ENCODE measurements at regions not wholly inside any gene's neighbourhood (a gene's known extent, or its start where the extent isn't known, plus 50 kb on each side); places are given as distances from the start of the nearest gene placed in this dataset.

DNA sequence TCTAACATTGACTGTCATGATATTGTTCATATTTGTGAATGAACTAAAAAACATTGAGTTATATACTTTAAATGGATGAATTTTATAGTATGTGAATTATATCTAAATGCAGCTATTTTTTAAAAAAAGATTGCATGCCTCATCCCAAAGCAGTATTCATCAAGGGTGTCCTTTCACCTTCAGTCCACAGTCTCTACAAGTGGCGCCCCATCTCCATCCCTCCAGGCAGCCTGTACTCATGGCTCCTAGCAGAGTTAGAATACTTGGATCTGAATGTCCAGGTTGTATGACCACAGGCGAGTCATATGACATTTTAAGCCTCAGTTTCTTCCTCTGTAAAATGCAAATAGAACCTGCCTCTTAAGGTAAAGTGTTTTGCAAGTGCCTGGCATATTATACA lies 69.8 kb downstream of the TMEM100 start:
- H2BK20ac ChIP-seq (ENCODE audit: low read length): no peak overlapping the region
- H2AFZ ChIP-seq (ENCODE audit: low read length): no peak overlapping the region
- no peak overlapping the region for H3K14ac ChIP-seq (ENCODE audit: insufficient read length)
- H2BK15ac ChIP-seq (ENCODE audit: low read length): no peak overlapping the region
- H4K91ac ChIP-seq (replicated peaks; ENCODE audit: insufficient read length, low read length): no peak overlapping the region
- TF ChIP-seq SIRT6 (IDR thresholded peaks at IDR 0.05; ENCODE audit: low read length) (no peak), RAD21 (IDR thresholded peaks at IDR 0.05 in 1 of 2, conservative IDR thresholded peaks at IDR 0.05 in 1 of 2; ENCODE audit: low read depth in 2 of 2, low read length in 2 of 2) (peak in 1 of 2 experiments; percentile 26; a peak in 1 of 4 replicates), KDM4A (IDR thresholded peaks at IDR 0.05; ENCODE audit: low read depth, low read length, severe bottlenecking) (no peak), TBP (IDR thresholded peaks at IDR 0.05; ENCODE audit: low read depth, low read length) (no peak)
- TF ChIP-seq, protein P1, sequence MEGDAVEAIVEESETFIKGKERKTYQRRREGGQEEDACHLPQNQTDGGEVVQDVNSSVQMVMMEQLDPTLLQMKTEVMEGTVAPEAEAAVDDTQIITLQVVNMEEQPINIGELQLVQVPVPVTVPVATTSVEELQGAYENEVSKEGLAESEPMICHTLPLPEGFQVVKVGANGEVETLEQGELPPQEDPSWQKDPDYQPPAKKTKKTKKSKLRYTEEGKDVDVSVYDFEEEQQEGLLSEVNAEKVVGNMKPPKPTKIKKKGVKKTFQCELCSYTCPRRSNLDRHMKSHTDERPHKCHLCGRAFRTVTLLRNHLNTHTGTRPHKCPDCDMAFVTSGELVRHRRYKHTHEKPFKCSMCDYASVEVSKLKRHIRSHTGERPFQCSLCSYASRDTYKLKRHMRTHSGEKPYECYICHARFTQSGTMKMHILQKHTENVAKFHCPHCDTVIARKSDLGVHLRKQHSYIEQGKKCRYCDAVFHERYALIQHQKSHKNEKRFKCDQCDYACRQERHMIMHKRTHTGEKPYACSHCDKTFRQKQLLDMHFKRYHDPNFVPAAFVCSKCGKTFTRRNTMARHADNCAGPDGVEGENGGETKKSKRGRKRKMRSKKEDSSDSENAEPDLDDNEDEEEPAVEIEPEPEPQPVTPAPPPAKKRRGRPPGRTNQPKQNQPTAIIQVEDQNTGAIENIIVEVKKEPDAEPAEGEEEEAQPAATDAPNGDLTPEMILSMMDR (IDR thresholded peaks at IDR 0.05; ENCODE audit: control extremely low read depth in 1 of 3, insufficient read depth in 1 of 3, low read depth in 1 of 3, low read length in 3 of 3): peak in 1 of 3 experiments; percentile 1; a peak in 1 of 4 replicates
- H3K4me1 ChIP-seq (replicated peaks in 1 of 4; ENCODE audit: control insufficient read depth in 3 of 4, insufficient read depth in 4 of 4, low read length in 3 of 4): no peaks in the 10 kb centered on the region; a peak in 2 of 7 replicates
- H3K23ac ChIP-seq (ENCODE audit: insufficient read length): no peak overlapping the region
- CTCF ChIA-PET (ENCODE audit: partially characterized antibody): interaction anchor here (1.1 kb wide), 2 partner anchors 11 to 65 kb away, joined by 3 read pairs; no protein-coding TSS in a partner anchor
- no peaks in the 10 kb centered on the region for H3K79me2 ChIP-seq (ENCODE audit: control insufficient read depth in 1 of 2, insufficient read depth in 2 of 2, low read length in 2 of 2)
- H2BK5ac ChIP-seq (ENCODE audit: low read depth, low read length): no peak overlapping the region
- POLR2A ChIA-PET (ENCODE audit: partially characterized antibody): no interaction called here
- WGBS, 2 experiments (ENCODE audit: extremely low coverage in 1 of 2, insufficient coverage in 1 of 2, insufficient read length in 1 of 2, insufficient replicate concordance in 2 of 2, low coverage in 1 of 2, low lambda C conversion rate in 2 of 2, missing lambda C conversion rate in 1 of 2): 88% methylated on average over 2 of the region's 2 CpGs; no CpG with 5 or more reads in 1 of the 2 experiments
- no peak for FAIRE-seq
- H3K27me3 ChIP-seq (replicated peaks in 1 of 4; ENCODE audit: control insufficient read depth in 3 of 4, extremely low read depth in 1 of 4, insufficient read depth in 3 of 4, low read length in 3 of 4): no peaks in the 10 kb centered on the region
- H3K9ac ChIP-seq (replicated peaks in 1 of 4; ENCODE audit: extremely low read depth in 1 of 4, low read depth in 3 of 4, low read length in 3 of 4): no peak overlapping the region
- no peak overlapping the region for H4K8ac ChIP-seq (ENCODE audit: extremely low read depth, insufficient read depth, low read length)
- no peaks in the 10 kb centered on the region for H3K9me3 ChIP-seq (ENCODE audit: insufficient read depth in 2 of 2, low read depth in 1 of 2, low read length in 1 of 2)
- no peak overlapping the region for H4K5ac ChIP-seq (ENCODE audit: insufficient read length, low read depth, low read length)
- no peak overlapping the region for H3K27ac ChIP-seq (ENCODE audit: low read depth, low read length)
- H2AK5ac ChIP-seq (ENCODE audit: low read depth, low read length): no peak overlapping the region
- H4K20me1 ChIP-seq (replicated peaks in 1 of 2; ENCODE audit: control insufficient read depth in 1 of 2, insufficient read depth in 2 of 2, low read length in 2 of 2): no peaks in the 10 kb centered on the region
- H3K4me2 ChIP-seq (ENCODE audit: insufficient read depth in 1 of 2, low read depth in 2 of 2, low read length in 2 of 2): no peak overlapping the region
- no peaks in the 10 kb centered on the region for H3K36me3 ChIP-seq (ENCODE audit: control insufficient read depth in 2 of 4, insufficient read depth in 4 of 4, low read length in 3 of 4)
- H3K18ac ChIP-seq (ENCODE audit: extremely low read depth, low read length): no peak overlapping the region
- no peak overlapping the region for H2BK12ac ChIP-seq (ENCODE audit: low read depth, low read length)
- H3K56ac ChIP-seq (replicated peaks; ENCODE audit: insufficient read length, low read depth, low read length): no peak overlapping the region
- H3K4me3 ChIP-seq (ENCODE audit: extremely low read depth in 1 of 4, insufficient read depth in 2 of 4, low read depth in 3 of 4, low read length in 4 of 4): no peak overlapping the region
- H3K23me2 ChIP-seq (ENCODE audit: low read depth, low read length): no peaks in the 10 kb centered on the region
- no peak overlapping the region for H2BK120ac ChIP-seq (replicated peaks; ENCODE audit: low read depth, low read length)
- no peak overlapping the region for H3K4ac ChIP-seq (replicated peaks; ENCODE audit: insufficient read length, low read depth, low read length)
- no peaks in the 10 kb centered on the region for H3K79me1 ChIP-seq (ENCODE audit: low read depth, low read length)
- no peak for DNase-seq (ENCODE audit: low read depth in 1 of 2, low spot score in 2 of 2)

Measured in H1 (cell line).